ENCODE measurements at regions not wholly inside any gene's neighbourhood (a gene's known extent, or its start where the extent isn't known, plus 50 kb on each side); places are given as distances from the start of the nearest gene placed in this dataset.

GRCh38 chr13:32857077-32857476 is 159.1 kb upstream of the KL start:
- intact Hi-C loops (cut with micrococcal nuclease), result no loop called here
- H3K4me3 ChIP-seq (replicated peaks in 1 of 3; ENCODE audit: low read depth in 2 of 3, low read length in 3 of 3), result no peak overlapping the region
- H3K9ac ChIP-seq (ENCODE audit: insufficient read depth, low read length, poor library complexity, severe bottlenecking), result no peak overlapping the region
- no peaks in the 10 kb centered on the region for H3K4me1 ChIP-seq (ENCODE audit: control insufficient read depth in 1 of 2, insufficient read depth in 2 of 2, low read length in 2 of 2)
- no peaks in the 10 kb centered on the region for H4K20me1 ChIP-seq (ENCODE audit: insufficient read depth, low read length)
- no peaks in the 10 kb centered on the region for H3K27me3 ChIP-seq (ENCODE audit: control insufficient read depth in 2 of 2, insufficient read depth in 2 of 2, low read length in 2 of 2)
- H3K79me2 ChIP-seq (ENCODE audit: insufficient read depth, low read length), result no peaks in the 10 kb centered on the region
- TF ChIP-seq CTCF (IDR thresholded peaks at IDR 0.05), result no peak
- H3K27me3 Mint-ChIP-seq (ENCODE audit: low read depth in 3 of 3), result peaks cover 0 to 1% (median 0%) of the 10 kb centered on the region in 3 donors
- no peak for DNase-seq
- H3K4me3 Mint-ChIP-seq, result no peak overlapping the region
- no peaks in the 10 kb centered on the region for H3K4me1 Mint-ChIP-seq
- H3K27ac Mint-ChIP-seq, result no peak overlapping the region
- no peaks in the 10 kb centered on the region for H3K36me3 ChIP-seq (replicated peaks in 1 of 2; ENCODE audit: control insufficient read depth in 1 of 2, insufficient read depth in 2 of 2, low read length in 2 of 2)
- H3K9me3 Mint-ChIP-seq, result peaks cover 0 to 9% (median 3%) of the 10 kb centered on the region in 7 donors
- H3K4me2 ChIP-seq (replicated peaks; ENCODE audit: extremely low read depth, low read length, poor library complexity, severe bottlenecking), result no peak overlapping the region
- no peaks in the 10 kb centered on the region for H3K36me3 Mint-ChIP-seq
- 84% methylated on average over 2 of the region's 2 CpGs for WGBS (ENCODE audit: insufficient coverage)
- H2AFZ ChIP-seq (ENCODE audit: insufficient read depth, low read depth, low read length, poor library complexity, severe bottlenecking), result no peak overlapping the region
- peaks cover 17 to 30% of the 10 kb centered on the region in 2 donors for H3K9me3 ChIP-seq (replicated peaks in 1 of 2; ENCODE audit: control insufficient read depth in 1 of 2, insufficient read depth in 1 of 2, low read length in 2 of 2)
- no peak overlapping the region for H3K27ac ChIP-seq (ENCODE audit: low read depth in 1 of 2, low read length in 2 of 2)

DNA sequence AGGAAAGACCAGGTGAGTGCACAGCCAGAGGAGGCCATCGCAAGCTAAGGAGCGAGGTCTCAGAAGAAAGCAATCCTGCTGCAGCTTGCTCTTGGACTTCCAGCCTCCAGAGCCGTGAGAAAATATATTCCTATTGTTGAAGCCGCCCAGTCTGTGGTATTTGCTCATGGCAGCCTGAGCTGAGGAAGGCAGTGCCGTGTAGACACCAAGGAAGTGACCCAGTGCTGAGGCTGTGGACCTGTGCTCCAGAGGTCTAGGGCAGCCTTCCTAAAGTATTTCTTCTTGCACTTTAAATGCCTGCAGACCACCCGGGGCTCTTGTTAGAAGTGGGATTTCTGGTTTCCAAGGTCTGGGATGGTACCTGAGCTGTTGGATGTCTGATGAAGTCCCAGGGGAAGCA is 158.5 kb upstream of the KL start:
- intact Hi-C loops (cut with micrococcal nuclease), result no loop called here
- Mint-ChIP-seq H3K4me3 (no peak overlapping the region), H3K27me3 (ENCODE audit: low read depth in 3 of 3) (peaks cover 0 to 1% (median 0%) of the 10 kb centered on the region in 3 donors), H3K9me3 (peaks cover 0 to 9% (median 3%) of the 10 kb centered on the region in 7 donors), H3K27ac (no peak overlapping the region), H3K36me3 (no peaks in the 10 kb centered on the region), H3K4me1 (no peaks in the 10 kb centered on the region)
- no peaks in the 10 kb centered on the region for H4K20me1 ChIP-seq (ENCODE audit: insufficient read depth, low read length)
- TF ChIP-seq CTCF (IDR thresholded peaks at IDR 0.05), result no peak
- H2AFZ ChIP-seq (ENCODE audit: insufficient read depth, low read depth, low read length, poor library complexity, severe bottlenecking), result no peak overlapping the region
- DNase-seq, result no peak
- H3K27ac ChIP-seq (ENCODE audit: low read depth in 1 of 2, low read length in 2 of 2), result no peak overlapping the region
- H3K9me3 ChIP-seq (replicated peaks in 1 of 2; ENCODE audit: control insufficient read depth in 1 of 2, insufficient read depth in 1 of 2, low read length in 2 of 2), result peaks cover 21 to 33% of the 10 kb centered on the region in 2 donors
- no peaks in the 10 kb centered on the region for H3K27me3 ChIP-seq (ENCODE audit: control insufficient read depth in 2 of 2, insufficient read depth in 2 of 2, low read length in 2 of 2)
- H3K4me2 ChIP-seq (replicated peaks; ENCODE audit: extremely low read depth, low read length, poor library complexity, severe bottlenecking), result no peak overlapping the region
- no peak overlapping the region for H3K4me3 ChIP-seq (replicated peaks in 1 of 3; ENCODE audit: low read depth in 2 of 3, low read length in 3 of 3)
- 92% methylated on average over 6 of the region's 6 CpGs for WGBS (ENCODE audit: insufficient coverage)
- no peak overlapping the region for H3K9ac ChIP-seq (ENCODE audit: insufficient read depth, low read length, poor library complexity, severe bottlenecking)
- no peaks in the 10 kb centered on the region for H3K4me1 ChIP-seq (ENCODE audit: control insufficient read depth in 1 of 2, insufficient read depth in 2 of 2, low read length in 2 of 2)
- no peaks in the 10 kb centered on the region for H3K79me2 ChIP-seq (ENCODE audit: insufficient read depth, low read length)
- H3K36me3 ChIP-seq (replicated peaks in 1 of 2; ENCODE audit: control insufficient read depth in 1 of 2, insufficient read depth in 2 of 2, low read length in 2 of 2), result no peaks in the 10 kb centered on the region

Measured in CD14-positive monocyte (primary cell).